ENCODE measurements at regions not wholly inside any gene's neighbourhood (a gene's known extent, or its start where the extent isn't known, plus 50 kb on each side); places are given as distances from the start of the nearest gene placed in this dataset.

GRCh38 chr12:124374567-124374966 lies 79.7 kb downstream of the RFLNA start:
- ChIA-PET POLR2A (ENCODE audit: unreplicated experiment) (no interaction called here), CTCF (no interaction called here)
- Histone ChIP-seq H2BK15ac (ENCODE audit: low read depth, low read length) (no peak overlapping the region), H4K5ac (ENCODE audit: low read depth, low read length) (no peak overlapping the region), H3K36me3 (ENCODE audit: control insufficient read depth, insufficient read depth, low read length) (peaks cover 75% of the 10 kb centered on the region), H3K56ac (ENCODE audit: extremely low read depth, insufficient read depth, low read length) (no peak overlapping the region), H2BK120ac (ENCODE audit: low read depth, low read length) (no peak overlapping the region), H4K91ac (ENCODE audit: insufficient read depth, low read depth, low read length) (no peak overlapping the region), H4K8ac (ENCODE audit: low read depth in 2 of 2, low read length in 2 of 2) (no peak overlapping the region), H3K9ac (ENCODE audit: low read depth, low read length) (no peak overlapping the region), H2AK5ac (ENCODE audit: low read depth, low read length) (no peak overlapping the region), H2AFZ (replicated peaks; ENCODE audit: low read length, poor library complexity) (no peak overlapping the region), H3K27me3 (ENCODE audit: control insufficient read depth, insufficient read depth, low read length) (no peaks in the 10 kb centered on the region), H3K4me2 (ENCODE audit: low read depth, low read length) (no peak overlapping the region), H2AK9ac (replicated peaks; ENCODE audit: low read depth, low read length, poor library complexity) (no peak overlapping the region), H3K23ac (ENCODE audit: low read depth, low read length) (no peak overlapping the region), H3K4ac (ENCODE audit: low read depth, low read length) (no peak overlapping the region), H3K18ac (ENCODE audit: low read depth, low read length) (no peak overlapping the region), H2BK5ac (ENCODE audit: low read depth, low read length, poor library complexity, severe bottlenecking) (no peak overlapping the region), H3K4me3 (ENCODE audit: insufficient read depth, low read depth, low read length) (no peak overlapping the region), H3K27ac (ENCODE audit: insufficient read depth, low read length) (no peak overlapping the region), H3K9me3 (ENCODE audit: control insufficient read depth, insufficient read depth, low read length) (no peaks in the 10 kb centered on the region), H3K9me1 (ENCODE audit: insufficient read depth, low read length) (no peaks in the 10 kb centered on the region), H4K20me1 (ENCODE audit: insufficient read depth, low read length) (peaks cover 54% of the 10 kb centered on the region), H3K4me1 (ENCODE audit: control insufficient read depth, insufficient read depth, low read length) (peaks cover 12% of the 10 kb centered on the region), H3K14ac (replicated peaks; ENCODE audit: low read depth, low read length) (no peak overlapping the region), H3K79me1 (ENCODE audit: low read depth in 1 of 2, low read length in 2 of 2) (peaks cover 19 to 75% of the 10 kb centered on the region in 2 experiments), H2BK20ac (ENCODE audit: low read depth, low read length) (no peak overlapping the region)
- no TSS peak for BruUV-seq (replicated peaks)
- no peak for DNase-seq
- dilution Hi-C loops (cut with HindIII; ENCODE audit: low sequenced_read_pairs, unreplicated experiment): no loop called here
- no CpG with 5 or more reads among the region's 5 CpGs for WGBS, 2 experiments (ENCODE audit: extremely low coverage in 2 of 2, insufficient read length in 1 of 2)
- TF ChIP-seq FOS (IDR thresholded peaks at IDR 0.05; ENCODE audit: low read depth, low read length) (no peak), CEBPB (IDR thresholded peaks at IDR 0.05; ENCODE audit: low read depth, low read length) (no peak), BHLHE40 (IDR thresholded peaks at IDR 0.05; ENCODE audit: low read depth, low read length) (no peak), USF2 (IDR thresholded peaks at IDR 0.05; ENCODE audit: low read depth, low read length) (no peak), RAD21 (IDR thresholded peaks at IDR 0.05; ENCODE audit: low read length) (no peak), POLR2A (IDR thresholded peaks at IDR 0.05; ENCODE audit: low read depth, low read length) (no peak), MAZ (IDR thresholded peaks at IDR 0.05; ENCODE audit: borderline replicate concordance, low read depth, low read length) (no peak), MAFK (IDR thresholded peaks at IDR 0.05; ENCODE audit: low read depth, low read length) (no peak), RCOR1 (IDR thresholded peaks at IDR 0.05; ENCODE audit: insufficient replicate concordance, low read length) (no peak), NFE2L2 (IDR thresholded peaks at IDR 0.05; ENCODE audit: low read depth, low read length) (no peak), MXI1 (IDR thresholded peaks at IDR 0.05; ENCODE audit: borderline replicate concordance, low read depth, low read length) (no peak), CTCF (conservative IDR thresholded peaks at IDR 0.05; ENCODE audit: low read depth, low read length) (no peak), ELK1 (IDR thresholded peaks at IDR 0.05; ENCODE audit: borderline replicate concordance, low read depth, low read length) (no peak)
- in situ Hi-C loops (cut with MboI; ENCODE audit: low sequenced_read_pairs): no loop called here
- intact Hi-C loops (cut with micrococcal nuclease): no loop called here
- ATAC-seq (ENCODE audit: low read depth): no peak

Data from IMR-90 (cell line).